HG02884 (cell line): ENCODE measurements at regions not wholly inside any gene's neighbourhood (a gene's known extent, or its start where the extent isn't known, plus 50 kb on each side); places are given as distances from the start of the nearest gene placed in this dataset.

Experiments used
- ATAC-seq: cut with Tn5 transposase; IDR thresholded peaks from one replicate; pipeline ENCODE4 v1.9.1; 2021; ENCODE audit warnings: mild to moderate bottlenecking, moderate library complexity; ENCODE audit not compliant: unreplicated experiment

DNA sequence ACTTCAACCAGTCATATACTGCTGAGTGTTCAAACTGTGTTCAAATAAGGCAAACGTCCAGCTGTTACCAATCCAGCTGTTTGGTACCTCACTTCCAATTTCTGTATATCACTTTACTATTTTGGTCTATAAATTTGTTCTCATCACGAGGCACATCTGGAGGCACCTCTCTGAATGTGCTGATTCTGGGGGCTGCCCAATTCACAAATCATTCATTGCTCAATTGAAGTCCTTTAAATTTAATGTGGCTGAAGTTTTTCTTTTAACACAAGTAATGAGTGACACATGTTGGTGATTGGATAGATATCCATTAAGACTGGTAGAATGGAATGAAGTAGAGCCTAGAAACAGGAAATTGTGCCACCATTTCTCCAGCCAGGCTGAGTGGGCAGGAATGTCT lies 617.0 kb upstream of the TMEM132C start:
- no peak for ATAC-seq

DNA sequence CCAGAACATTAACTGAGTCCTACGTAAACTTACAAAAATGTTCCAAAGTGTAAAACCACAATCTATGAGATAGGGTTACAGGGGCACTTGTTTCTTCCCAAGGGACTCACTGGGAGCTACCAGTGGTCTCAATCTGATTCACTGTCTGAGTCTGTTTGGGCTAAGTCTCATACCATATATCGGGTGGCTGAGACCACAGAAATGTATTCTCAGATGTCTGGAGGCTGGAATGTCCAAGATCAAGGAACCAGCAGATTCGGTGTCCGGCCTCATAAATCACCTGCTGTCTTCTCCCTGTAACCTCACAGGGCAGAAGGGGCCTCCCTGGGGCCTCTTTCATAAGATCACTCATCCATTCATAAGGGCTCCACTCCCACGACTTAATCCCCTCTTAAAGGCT lies 616.3 kb upstream of the TMEM132C start:
- ATAC-seq = no peak

DNA sequence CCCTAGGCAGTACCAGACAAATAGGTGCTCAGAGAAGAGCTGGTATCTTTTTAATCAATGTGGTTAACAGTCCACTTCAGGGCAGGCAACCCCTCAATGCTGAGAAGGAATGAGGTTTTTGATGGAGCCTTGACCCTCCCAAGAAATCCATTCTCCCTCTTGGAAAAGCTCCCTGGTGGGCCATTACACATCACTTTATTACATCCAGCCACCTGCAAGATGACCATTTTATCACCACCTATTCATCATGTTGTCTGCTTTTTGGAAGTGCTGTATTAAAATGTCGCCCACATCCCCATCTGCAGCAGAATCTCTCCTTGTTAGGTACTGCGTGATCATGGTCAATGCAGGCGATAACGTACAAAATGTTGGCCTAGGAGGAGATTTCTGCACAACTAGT lies 614.7 kb upstream of the TMEM132C start:
- no peak for ATAC-seq

DNA sequence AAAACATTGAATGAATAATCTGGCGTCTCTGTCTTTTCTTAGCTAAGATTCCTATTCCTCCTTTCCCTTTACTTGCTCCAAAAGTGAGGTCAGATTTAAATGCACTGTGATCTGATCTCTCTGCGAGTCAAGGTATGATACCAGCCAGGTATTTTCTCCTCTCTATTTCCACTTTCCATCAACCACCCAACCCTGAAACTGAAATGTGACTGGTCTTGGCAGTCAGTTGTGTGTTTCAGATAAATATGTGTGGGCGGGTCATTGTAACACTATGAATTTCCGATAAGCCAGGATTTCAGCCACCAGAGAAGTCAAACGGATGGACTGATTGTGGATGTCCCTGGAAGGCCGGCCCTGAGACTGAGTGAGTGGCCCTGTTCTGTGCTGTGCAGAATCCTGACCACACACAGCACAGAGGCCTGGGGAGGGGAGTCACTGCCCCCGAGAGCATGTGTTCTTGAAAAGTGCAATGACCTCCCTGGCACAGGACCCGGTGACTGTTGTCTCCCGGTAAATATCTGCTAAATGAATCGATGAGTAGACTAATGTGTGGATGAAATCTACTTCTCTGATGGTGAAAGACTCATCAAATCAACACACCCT lies 612.5 kb upstream of the TMEM132C start:
- ATAC-seq = no peak

- no peak for ATAC-seq
Measured at GRCh38 chr12:127655691-127656090, 611.3 kb upstream of the TMEM132C start.

GRCh38 chr12:127656266-127656665 lies 610.7 kb upstream of the TMEM132C start:
- ATAC-seq = no peak

DNA sequence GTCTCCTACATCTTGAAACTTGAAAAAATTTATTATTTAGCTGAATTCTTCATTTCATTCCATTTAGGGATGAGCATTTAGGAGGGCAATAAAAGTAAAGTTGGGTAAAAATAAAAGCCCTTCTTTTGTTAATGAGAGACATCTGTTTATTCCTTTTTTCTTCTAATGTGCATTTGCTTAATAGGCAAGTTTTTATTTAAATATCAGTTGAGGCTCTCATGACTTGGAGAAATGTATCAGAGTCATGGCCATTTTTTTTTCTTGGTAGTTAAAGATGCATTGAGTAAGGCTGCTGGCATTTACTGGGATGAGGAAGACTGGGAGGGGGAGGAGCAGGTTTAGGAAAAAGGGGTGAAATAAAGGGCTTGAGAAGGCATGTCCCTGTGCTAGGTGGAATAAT lies 609.9 kb upstream of the TMEM132C start:
- ATAC-seq = no peak

DNA sequence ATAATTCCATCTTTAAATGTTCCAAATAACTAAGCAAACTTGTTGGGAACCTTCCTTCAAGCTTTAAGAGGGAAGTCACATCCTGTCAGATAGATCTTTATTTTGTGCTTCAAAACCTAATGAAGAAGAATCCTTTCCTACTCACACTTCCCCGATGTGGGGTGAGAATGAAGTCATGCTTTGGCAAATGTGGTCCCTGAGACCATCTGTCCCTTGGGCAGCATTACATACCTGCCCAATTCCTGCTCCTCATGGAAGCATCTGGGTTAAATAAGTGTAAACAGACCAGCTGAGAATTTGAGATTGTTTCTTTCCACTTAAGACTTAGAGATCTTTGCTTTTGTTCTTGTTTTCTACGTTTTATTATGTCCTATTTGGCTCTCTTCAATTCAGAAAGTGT lies 606.0 kb upstream of the TMEM132C start:
- no peak for ATAC-seq

DNA sequence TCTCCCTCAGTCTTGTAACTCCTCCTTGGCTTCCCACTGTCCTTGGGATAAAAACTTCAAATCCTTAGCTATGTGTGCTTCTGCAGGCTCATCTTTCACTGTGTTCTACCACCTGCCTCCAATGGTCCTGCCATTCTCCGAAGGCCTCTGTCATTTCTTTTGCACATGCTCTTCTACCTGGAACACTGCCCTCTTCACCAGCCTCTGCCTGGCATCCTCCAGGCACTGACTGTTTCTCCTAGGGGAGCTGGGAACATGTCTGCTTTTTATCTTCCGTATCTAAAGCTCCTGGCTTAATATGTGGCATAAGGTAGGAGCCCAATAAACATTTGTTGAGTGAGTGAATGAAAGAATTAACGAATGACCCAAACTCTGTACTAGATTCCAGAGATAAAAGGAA lies 603.3 kb upstream of the TMEM132C start:
- ATAC-seq = no peak

- ATAC-seq = no peak
Measured at GRCh38 chr12:127664901-127665300, 602.1 kb upstream of the TMEM132C start.

- ATAC-seq = no peak
Measured at GRCh38 chr12:127667131-127667685, 599.8 kb upstream of the TMEM132C start.

DNA sequence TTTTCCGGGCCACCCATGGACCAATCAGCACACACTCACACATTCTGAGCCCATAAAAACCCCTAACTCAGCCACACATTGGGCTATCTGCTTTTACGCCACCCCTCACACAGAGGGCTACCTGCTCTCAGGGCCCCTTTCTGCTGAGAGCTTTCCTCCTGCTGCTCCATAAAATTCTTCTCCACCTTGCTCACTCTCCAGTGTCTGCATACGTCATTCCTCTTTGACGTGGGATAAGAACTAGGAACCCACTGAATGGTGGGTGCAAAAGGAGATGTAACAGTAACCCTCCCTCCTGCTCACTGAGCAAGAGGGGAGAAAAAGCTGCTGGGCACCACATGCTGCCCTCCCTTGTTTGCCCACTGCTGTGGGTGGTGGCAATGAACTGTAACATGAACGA lies 596.7 kb upstream of the TMEM132C start:
- no peak for ATAC-seq

- no peak for ATAC-seq
Measured at GRCh38 chr12:127670796-127671195, 596.2 kb upstream of the TMEM132C start.

DNA sequence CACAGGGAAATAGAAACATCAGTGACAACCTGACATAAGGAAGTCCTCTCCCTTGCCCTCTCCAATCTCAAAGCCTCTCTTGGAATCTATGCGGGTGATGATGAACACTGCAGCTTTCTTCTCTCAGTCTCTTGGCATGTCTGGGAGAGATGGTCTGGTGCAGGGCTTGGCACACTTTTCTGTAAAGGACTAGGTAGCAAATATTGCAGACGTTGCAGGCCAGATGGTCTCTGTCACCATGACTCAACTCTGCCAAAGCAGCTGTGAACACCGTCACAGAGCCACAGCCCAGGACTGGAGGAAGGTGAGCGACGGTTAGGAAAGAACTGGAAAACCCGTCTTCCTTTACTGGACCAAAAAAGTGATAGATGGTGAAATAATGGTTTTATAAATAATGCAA lies 591.0 kb upstream of the TMEM132C start:
- no peak for ATAC-seq

- no peak for ATAC-seq
Measured at GRCh38 chr12:127677537-127678131, 589.3 kb upstream of the TMEM132C start.

DNA sequence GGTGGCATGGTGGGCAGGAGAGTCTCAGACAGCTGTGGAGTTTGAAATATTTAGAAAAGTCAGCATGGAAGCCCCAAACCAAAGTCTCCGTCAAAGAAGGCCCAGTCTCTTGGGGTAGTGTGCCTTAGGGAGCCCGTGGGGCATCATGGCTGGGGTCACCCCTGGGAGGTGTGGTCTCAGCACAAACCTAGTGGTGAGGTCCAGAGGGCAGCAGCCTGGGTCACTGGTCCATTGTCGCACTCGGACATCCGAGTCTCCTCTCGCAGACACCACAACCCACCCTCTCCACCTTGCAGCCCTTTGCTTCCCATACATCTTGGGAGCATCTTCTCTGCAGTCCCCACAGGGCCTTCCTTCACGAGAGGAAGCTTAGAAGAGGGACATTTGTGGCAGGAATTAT lies 588.0 kb upstream of the TMEM132C start:
- no peak for ATAC-seq

- no peak for ATAC-seq
Measured at GRCh38 chr12:127680516-127680915, 586.5 kb upstream of the TMEM132C start.

DNA sequence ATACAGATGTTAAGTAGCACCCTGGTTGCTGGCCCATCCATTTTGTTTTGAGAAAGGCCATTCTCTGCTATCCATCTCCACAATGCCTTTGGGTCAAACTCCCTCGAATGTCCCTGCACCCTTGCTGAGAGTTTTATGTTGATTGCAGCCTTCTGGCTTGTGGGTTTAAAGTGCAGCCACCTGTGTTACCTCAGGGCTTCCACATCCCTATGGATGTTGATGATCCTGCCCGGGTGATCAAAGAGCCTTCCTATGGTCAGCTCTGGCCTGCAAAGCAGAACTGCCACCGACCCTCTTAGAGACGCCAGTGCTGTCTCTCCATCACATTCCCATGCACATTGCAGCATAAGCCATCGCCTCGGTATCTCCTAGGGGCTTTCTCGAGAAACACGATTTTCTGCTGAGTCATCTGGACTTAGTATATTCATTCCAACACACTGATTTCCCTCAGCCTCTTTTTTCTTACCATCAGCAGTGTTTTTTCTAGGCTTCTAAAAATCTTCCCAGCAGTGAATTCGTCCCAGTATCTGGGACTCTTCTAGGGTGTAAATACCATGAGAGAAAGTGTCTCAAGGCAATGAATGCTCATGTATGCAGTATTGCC lies 585.7 kb upstream of the TMEM132C start:
- no peak for ATAC-seq

DNA sequence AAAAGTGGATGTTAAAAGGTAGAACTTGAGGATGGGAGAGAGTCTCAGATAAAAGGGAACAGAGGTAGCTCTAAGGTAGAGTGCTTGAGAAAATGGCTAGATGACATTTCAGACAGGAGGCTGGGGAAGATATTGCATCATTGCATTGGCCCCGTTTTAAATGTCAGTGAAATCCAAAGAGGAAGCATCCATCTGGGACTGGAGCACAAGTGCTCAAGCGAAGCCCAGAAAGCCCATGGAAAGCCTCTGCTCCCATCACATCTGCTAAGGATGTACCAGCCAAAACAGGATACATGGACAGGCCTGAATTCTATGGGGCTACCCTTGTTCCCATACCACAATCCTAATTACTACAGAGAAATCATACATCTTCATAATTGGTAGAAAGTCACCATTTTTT lies 581.5 kb upstream of the TMEM132C start:
- ATAC-seq = no peak

GRCh38 chr12:127685931-127686330 lies 581.0 kb upstream of the TMEM132C start:
- no peak for ATAC-seq

- ATAC-seq = no peak
Measured at GRCh38 chr12:127687181-127687580, 579.8 kb upstream of the TMEM132C start.

DNA sequence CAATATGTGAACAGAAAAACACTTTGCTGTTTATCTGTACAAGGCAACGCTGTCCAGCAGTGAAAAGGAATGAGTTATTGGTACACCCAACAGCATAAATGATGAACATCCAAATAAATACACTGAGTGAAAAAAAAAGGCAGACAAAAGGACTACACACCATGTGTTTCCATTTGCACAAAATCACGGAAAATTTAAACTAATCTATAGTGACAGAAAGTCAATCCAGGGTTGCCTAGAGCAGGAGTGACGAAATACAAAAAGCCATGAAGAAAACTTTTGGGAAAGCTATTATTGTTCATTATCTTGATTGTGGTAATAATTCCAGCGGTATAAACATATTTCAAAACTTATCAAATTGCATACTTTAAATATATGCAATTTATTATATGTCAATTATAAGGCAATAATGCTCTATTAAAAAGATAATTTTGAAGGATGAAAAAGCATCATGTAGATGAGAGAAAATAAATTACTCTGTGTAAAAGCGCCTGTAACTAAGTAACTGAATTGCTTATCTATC lies 578.0 kb upstream of the TMEM132C start:
- ATAC-seq = no peak
